ENCODE measurements at regions not wholly inside any gene's neighbourhood (a gene's known extent, or its start where the extent isn't known, plus 50 kb on each side); places are given as distances from the start of the nearest gene placed in this dataset.

DNA sequence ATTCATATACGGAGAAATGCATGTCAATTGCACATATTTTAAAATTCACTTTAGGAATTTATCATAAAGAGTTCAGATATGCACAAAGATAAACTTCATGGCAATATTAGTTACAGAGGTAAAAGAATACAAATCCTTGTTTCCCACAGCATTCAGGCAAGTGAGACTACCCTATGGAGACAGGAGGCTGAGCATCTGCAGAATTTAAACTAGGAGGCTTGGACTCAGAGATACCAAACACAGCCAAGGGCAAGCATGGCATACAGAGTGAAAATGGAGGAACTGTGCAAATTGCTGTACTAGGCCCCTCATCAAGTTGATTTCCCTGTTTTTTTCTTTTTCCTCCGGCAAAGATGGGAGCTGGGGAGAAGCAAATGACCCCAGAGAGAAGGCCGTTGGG, 94.2 kb downstream of the SLC24A2 start:
- no peak for ATAC-seq

DNA sequence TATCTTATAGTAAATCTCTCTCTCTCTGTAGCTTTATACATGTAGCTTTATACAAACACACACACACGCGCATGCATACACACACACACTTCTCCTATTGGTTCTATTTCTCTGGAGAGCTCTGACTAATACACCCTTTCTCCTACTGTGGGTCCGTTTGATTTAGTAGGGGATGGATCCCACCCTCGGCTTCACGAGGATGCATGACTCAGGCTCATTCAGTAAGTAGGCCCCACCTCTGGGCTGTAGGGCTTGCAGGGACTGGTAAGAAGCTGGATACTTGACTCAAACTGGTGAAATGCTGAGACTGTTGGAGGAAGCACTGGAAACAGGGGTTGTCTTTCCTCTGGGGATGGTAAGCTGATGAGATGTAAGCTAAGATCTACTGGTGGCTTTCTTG, 98.7 kb downstream of the SLC24A2 start:
- no peak for DNase-seq
- Histone ChIP-seq H3K27me3 (no peaks in the 10 kb centered on the region), H3K36me3 (no peaks in the 10 kb centered on the region), H3K9me3 (no peaks in the 10 kb centered on the region), H3K4me1 (no peaks in the 10 kb centered on the region), H3K4me3 (no peak overlapping the region), H3K27ac (no peak overlapping the region)
- 63 to 70% methylated on average over 5 of the region's 5 CpGs for WGBS, 2 donors
- intact Hi-C loops (cut with DNase I), result no loop called here
- TF ChIP-seq, protein P1, sequence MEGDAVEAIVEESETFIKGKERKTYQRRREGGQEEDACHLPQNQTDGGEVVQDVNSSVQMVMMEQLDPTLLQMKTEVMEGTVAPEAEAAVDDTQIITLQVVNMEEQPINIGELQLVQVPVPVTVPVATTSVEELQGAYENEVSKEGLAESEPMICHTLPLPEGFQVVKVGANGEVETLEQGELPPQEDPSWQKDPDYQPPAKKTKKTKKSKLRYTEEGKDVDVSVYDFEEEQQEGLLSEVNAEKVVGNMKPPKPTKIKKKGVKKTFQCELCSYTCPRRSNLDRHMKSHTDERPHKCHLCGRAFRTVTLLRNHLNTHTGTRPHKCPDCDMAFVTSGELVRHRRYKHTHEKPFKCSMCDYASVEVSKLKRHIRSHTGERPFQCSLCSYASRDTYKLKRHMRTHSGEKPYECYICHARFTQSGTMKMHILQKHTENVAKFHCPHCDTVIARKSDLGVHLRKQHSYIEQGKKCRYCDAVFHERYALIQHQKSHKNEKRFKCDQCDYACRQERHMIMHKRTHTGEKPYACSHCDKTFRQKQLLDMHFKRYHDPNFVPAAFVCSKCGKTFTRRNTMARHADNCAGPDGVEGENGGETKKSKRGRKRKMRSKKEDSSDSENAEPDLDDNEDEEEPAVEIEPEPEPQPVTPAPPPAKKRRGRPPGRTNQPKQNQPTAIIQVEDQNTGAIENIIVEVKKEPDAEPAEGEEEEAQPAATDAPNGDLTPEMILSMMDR (IDR thresholded peaks at IDR 0.05), result no peak
- no peak for ATAC-seq
- FAIRE-seq, result no peak

More for the DNA sequence above, 94.2 kb downstream of the SLC24A2 start:
- WGBS, 2 donors, result 48 to 72% methylated on average over 3 of the region's 3 CpGs
- no peak for FAIRE-seq
- Histone ChIP-seq H3K27ac (no peak overlapping the region), H3K36me3 (no peaks in the 10 kb centered on the region), H3K4me1 (no peaks in the 10 kb centered on the region), H3K4me3 (no peak overlapping the region), H3K9me3 (no peaks in the 10 kb centered on the region), H3K27me3 (no peaks in the 10 kb centered on the region)
- no peak for DNase-seq
- TF ChIP-seq, protein P1 (IDR thresholded peaks at IDR 0.05), result no peak
- intact Hi-C loops (cut with DNase I), result no loop called here

DNA sequence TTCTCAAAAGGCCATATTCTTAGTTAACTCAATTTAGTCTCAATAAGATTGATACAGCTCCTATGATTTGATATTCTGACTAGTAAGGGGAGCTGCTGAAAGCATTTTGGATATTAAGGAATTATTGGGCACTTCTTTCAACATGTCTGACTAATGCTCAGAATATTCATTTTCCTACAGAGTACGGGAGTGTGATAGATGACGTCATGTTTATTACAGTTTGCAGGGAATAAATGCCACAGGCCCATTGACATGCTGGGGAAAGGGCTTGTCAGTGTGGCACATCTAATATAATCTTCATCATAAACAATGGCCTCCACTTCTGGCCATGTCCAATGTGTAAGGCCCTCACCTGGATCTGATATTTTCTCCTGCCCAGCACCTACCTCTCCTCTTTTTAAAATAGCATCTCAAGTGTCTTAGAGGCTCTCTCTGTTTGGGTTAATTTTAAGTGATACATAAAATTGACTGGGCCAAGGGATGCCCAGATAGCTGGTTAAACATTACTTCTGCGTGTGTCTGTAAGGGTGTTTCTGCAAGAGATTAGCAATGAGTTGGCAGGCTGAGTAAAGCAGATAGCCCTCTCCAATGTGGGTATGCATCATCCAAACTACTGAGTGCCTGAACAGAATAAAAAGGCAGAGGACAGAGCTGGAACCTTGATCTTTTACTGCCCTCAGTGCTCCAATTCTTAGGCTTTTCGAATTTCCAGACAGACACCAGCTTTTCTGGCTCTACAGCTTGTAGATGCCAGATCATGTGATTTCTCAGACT, 99.3 kb downstream of the SLC24A2 start:
- H3K4me3 ChIP-seq, result no peak overlapping the region
- H3K9me3 ChIP-seq, result no peaks in the 10 kb centered on the region
- H3K27me3 ChIP-seq, result no peaks in the 10 kb centered on the region
- H3K4me1 ChIP-seq, result no peaks in the 10 kb centered on the region
- TF ChIP-seq, protein P1 (IDR thresholded peaks at IDR 0.05), result no peak
- intact Hi-C loops (cut with DNase I), result no loop called here
- no peaks in the 10 kb centered on the region for H3K36me3 ChIP-seq
- no peak overlapping the region for H3K27ac ChIP-seq
- no peak for DNase-seq
- no peak for FAIRE-seq
- ATAC-seq, result no peak
- WGBS, 2 donors, result 43 to 61% methylated on average over 4 of the region's 4 CpGs

DNA sequence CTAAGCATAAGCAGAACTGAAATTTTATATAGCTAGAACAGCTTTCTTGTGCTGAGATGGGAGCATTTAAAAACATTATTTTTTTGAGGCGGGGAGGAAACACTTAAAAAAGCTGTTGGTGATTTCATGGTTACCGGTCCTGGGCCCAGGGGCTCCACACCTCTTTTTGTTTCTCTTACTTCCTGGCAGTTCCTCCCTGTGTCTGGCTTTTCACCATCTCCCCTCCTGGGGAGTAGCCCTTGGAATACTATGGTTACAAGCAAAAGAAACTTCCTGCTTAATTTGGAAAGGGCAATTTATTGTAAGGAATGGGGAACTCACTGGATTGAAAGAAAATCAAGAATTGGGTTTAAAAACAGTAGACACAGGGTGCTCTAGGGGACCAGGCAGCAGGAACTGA, 105.1 kb downstream of the SLC24A2 start:
- H3K4me1 ChIP-seq, result no peaks in the 10 kb centered on the region
- no peak for FAIRE-seq
- H3K9me3 ChIP-seq, result no peaks in the 10 kb centered on the region
- no peaks in the 10 kb centered on the region for H3K27me3 ChIP-seq
- DNase-seq, result no peak
- TF ChIP-seq, protein P1 (IDR thresholded peaks at IDR 0.05), result no peak
- 40 to 50% methylated on average over 2 of the region's 2 CpGs for WGBS, 2 donors
- ATAC-seq, result no peak
- H3K27ac ChIP-seq, result no peak overlapping the region
- intact Hi-C loops (cut with DNase I), result no loop called here
- H3K36me3 ChIP-seq, result no peaks in the 10 kb centered on the region
- no peak overlapping the region for H3K4me3 ChIP-seq

DNA sequence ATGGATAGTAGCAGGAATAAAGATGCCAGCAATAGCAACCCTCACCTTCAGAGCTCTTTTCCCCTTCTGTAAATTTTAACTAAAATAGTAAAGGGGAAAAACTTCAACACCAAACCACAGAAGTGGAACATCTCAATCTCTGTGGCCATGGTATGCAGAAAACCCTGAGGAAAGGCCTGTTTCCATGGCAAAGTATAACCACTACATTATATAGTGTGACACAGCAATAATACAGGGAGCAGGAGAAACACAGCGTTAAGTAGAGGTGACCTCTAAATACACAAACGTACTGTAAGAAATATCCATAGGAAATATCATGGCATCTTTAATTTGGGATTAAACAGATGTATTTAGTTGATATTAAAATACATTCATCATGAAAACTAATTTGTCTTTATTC, 106.4 kb downstream of the SLC24A2 start:
- Histone ChIP-seq H3K4me1 (no peaks in the 10 kb centered on the region), H3K4me3 (no peak overlapping the region), H3K9me3 (no peaks in the 10 kb centered on the region), H3K27me3 (no peaks in the 10 kb centered on the region), H3K27ac (no peak overlapping the region), H3K36me3 (no peaks in the 10 kb centered on the region)
- intact Hi-C loops (cut with DNase I), result no loop called here
- ATAC-seq (no peak), DNase-seq (no peak), FAIRE-seq (no peak)
- WGBS, 2 donors, result 60 to 75% methylated on average over 2 of the region's 2 CpGs
- TF ChIP-seq, protein P1 (IDR thresholded peaks at IDR 0.05), result no peak
